Mesendoderm (in vitro differentiated cells): ENCODE measurements at regions not wholly inside any gene's neighbourhood (a gene's known extent, or its start where the extent isn't known, plus 50 kb on each side); places are given as distances from the start of the nearest gene placed in this dataset.

ENCODE experiments used
- DNase-seq: peaks from one replicate; pipeline ENCODE4 v3.0.0; 2013
- H2AK5ac ChIP-seq: 2 replicates; pipeline ENCODE4 v1.6.1; 2013; ENCODE audit warnings: low read length, inconsistent platforms
- H2BK120ac ChIP-seq: 2 replicates; pipeline ENCODE4 v1.6.1; 2013; ENCODE audit warnings: low read depth, mild to moderate bottlenecking, low read length, moderate library complexity, mixed read lengths
- H2BK15ac ChIP-seq: replicated peaks from 2 replicates; pipeline ENCODE4 v1.6.1; 2013; ENCODE audit warnings: low read depth, mild to moderate bottlenecking, moderate library complexity
- H2BK5ac ChIP-seq: 2 replicates; pipeline ENCODE4 v1.6.1; 2013; ENCODE audit warnings: low read length, inconsistent platforms
- H3K18ac ChIP-seq: 2 replicates; pipeline ENCODE4 v1.6.1; 2013; ENCODE audit warnings: mild to moderate bottlenecking, low read length, mixed read lengths
- H3K23ac ChIP-seq: one replicate; pipeline ENCODE4 v1.6.1; 2013; ENCODE audit warnings: low read length
- H3K27ac ChIP-seq: 2 replicates; pipeline ENCODE4 v1.5.1; 2013; ENCODE audit warnings: low read depth, mild to moderate bottlenecking, inconsistent platforms, low read length, moderate library complexity
- H3K27me3 ChIP-seq: 2 replicates; pipeline ENCODE4 v1.6.1; 2013; ENCODE audit warnings: low read length, control low read depth, mild to moderate bottlenecking, inconsistent platforms; ENCODE audit not compliant: insufficient read depth, poor library complexity
- H3K36me3 ChIP-seq: 2 replicates; pipeline ENCODE4 v1.6.1; 2013; ENCODE audit warnings: low read length, inconsistent platforms; ENCODE audit not compliant: control insufficient read depth, insufficient read depth
- H3K4ac ChIP-seq: one replicate; pipeline ENCODE4 v1.6.1; 2013; ENCODE audit warnings: low read depth, mild to moderate bottlenecking, low read length, moderate library complexity
- H3K4me1 ChIP-seq: 2 replicates; pipeline ENCODE4 v1.6.1; 2013; ENCODE audit warnings: low read depth, low read length, inconsistent platforms; ENCODE audit not compliant: control insufficient read depth
- H3K4me2 ChIP-seq: 2 replicates; pipeline ENCODE4 v1.6.1; 2013; ENCODE audit warnings: low read length
- H3K4me3 ChIP-seq: 2 replicates; pipeline ENCODE4 v1.5.1; 2013; ENCODE audit warnings: mild to moderate bottlenecking, low read length
- H3K56ac ChIP-seq: one replicate; pipeline ENCODE4 v1.6.1; 2013; ENCODE audit warnings: low read length
- H3K79me1 ChIP-seq: 2 replicates; pipeline ENCODE4 v1.6.1; 2013; ENCODE audit warnings: low read length, inconsistent platforms
- H3K79me2 ChIP-seq: 2 replicates; pipeline ENCODE4 v1.6.1; 2013; ENCODE audit warnings: mild to moderate bottlenecking, low read length; ENCODE audit not compliant: control insufficient read depth, insufficient read depth
- H3K9ac ChIP-seq: 2 replicates; pipeline ENCODE4 v1.6.1; 2013; ENCODE audit warnings: low read length, inconsistent platforms
- H4K5ac ChIP-seq: one replicate; pipeline ENCODE4 v1.6.1; 2013; ENCODE audit warnings: low read length
- H4K8ac ChIP-seq: one replicate; pipeline ENCODE4 v1.6.1; 2013; ENCODE audit warnings: low read depth, mild to moderate bottlenecking, control low read depth, low read length, moderate library complexity
- WGBS: extraction: QIAGEN DNeasy Blood & Tissue Kit; methylation state at CpG from one replicate; pipeline ENCODE4 v1.1.7; 2013; ENCODE audit warnings: low lambda C conversion rate, missing lambda C conversion rate; ENCODE audit not compliant: insufficient coverage; ENCODE audit errors: extremely low coverage; 5-methylcytosine and 5-hydroxymethylcytosine counted together

- Histone ChIP-seq H3K4ac (no peak overlapping the region), H3K9ac (no peak overlapping the region), H3K4me3 (no peak overlapping the region), H3K36me3 (no peaks in the 10 kb centered on the region), H3K27ac (no peak overlapping the region), H3K18ac (no peak overlapping the region), H3K79me1 (no peaks in the 10 kb centered on the region), H2BK15ac (no peak overlapping the region), H3K27me3 (no peaks in the 10 kb centered on the region), H3K4me2 (no peak overlapping the region), H4K5ac (no peak overlapping the region), H4K8ac (no peak overlapping the region), H2BK120ac (no peak overlapping the region), H3K79me2 (no peaks in the 10 kb centered on the region), H2AK5ac (no peak overlapping the region), H3K23ac (no peak overlapping the region), H2BK5ac (no peak overlapping the region), H3K4me1 (no peaks in the 10 kb centered on the region), H3K56ac (no peak overlapping the region)
- WGBS, result no CpG with 5 or more reads among the region's 2 CpGs
- no peak for DNase-seq
Observed at GRCh38 chrX:45757272-45757671, 556.6 kb upstream of the DIPK2B start.

- WGBS, result no CpG with 5 or more reads among the region's 3 CpGs
- Histone ChIP-seq H2BK5ac (no peak overlapping the region), H4K8ac (no peak overlapping the region), H3K4ac (no peak overlapping the region), H2BK15ac (no peak overlapping the region), H2BK120ac (no peak overlapping the region), H2AK5ac (no peak overlapping the region), H3K23ac (no peak overlapping the region), H3K27ac (no peak overlapping the region), H4K5ac (no peak overlapping the region), H3K79me1 (no peaks in the 10 kb centered on the region), H3K79me2 (no peaks in the 10 kb centered on the region), H3K4me1 (no peaks in the 10 kb centered on the region), H3K36me3 (no peaks in the 10 kb centered on the region), H3K56ac (no peak overlapping the region), H3K18ac (no peak overlapping the region), H3K4me2 (no peak overlapping the region), H3K4me3 (no peak overlapping the region), H3K27me3 (no peaks in the 10 kb centered on the region), H3K9ac (no peak overlapping the region)
- DNase-seq, result no peak
Observed at GRCh38 chrX:45756557-45756956, 555.9 kb upstream of the DIPK2B start.

GRCh38 chrX:45755703-45756102 is 555.0 kb upstream of the DIPK2B start:
- Histone ChIP-seq H2BK5ac (no peak overlapping the region), H3K27me3 (no peaks in the 10 kb centered on the region), H3K23ac (no peak overlapping the region), H2AK5ac (no peak overlapping the region), H3K18ac (no peak overlapping the region), H4K8ac (peak overlapping the region; percentile 39), H3K79me2 (no peaks in the 10 kb centered on the region), H3K27ac (no peak overlapping the region), H3K4me2 (no peak overlapping the region), H3K4me1 (no peaks in the 10 kb centered on the region), H2BK120ac (no peak overlapping the region), H3K9ac (no peak overlapping the region), H3K36me3 (no peaks in the 10 kb centered on the region), H4K5ac (no peak overlapping the region), H3K79me1 (no peaks in the 10 kb centered on the region), H3K56ac (no peak overlapping the region), H3K4ac (no peak overlapping the region), H2BK15ac (no peak overlapping the region), H3K4me3 (no peak overlapping the region)
- DNase-seq, result no peak
- WGBS, result no CpG with 5 or more reads among the region's 2 CpGs

GRCh38 chrX:45751156-45751555 is 550.5 kb upstream of the DIPK2B start:
- Histone ChIP-seq H3K27ac (no peak overlapping the region), H3K36me3 (no peaks in the 10 kb centered on the region), H4K5ac (no peak overlapping the region), H3K56ac (no peak overlapping the region), H4K8ac (no peak overlapping the region), H3K4me2 (no peak overlapping the region), H3K9ac (no peak overlapping the region), H3K18ac (no peak overlapping the region), H3K4ac (no peak overlapping the region), H3K79me2 (no peaks in the 10 kb centered on the region), H2AK5ac (no peak overlapping the region), H2BK5ac (no peak overlapping the region), H2BK15ac (no peak overlapping the region), H3K4me3 (no peak overlapping the region), H3K27me3 (no peaks in the 10 kb centered on the region), H2BK120ac (no peak overlapping the region), H3K79me1 (no peaks in the 10 kb centered on the region), H3K23ac (no peak overlapping the region), H3K4me1 (no peaks in the 10 kb centered on the region)
- no CpG with 5 or more reads among the region's 3 CpGs for whole genome bisulfite sequencing
- no peak for DNase-seq

- Histone ChIP-seq H3K9ac (no peak overlapping the region), H3K27me3 (no peaks in the 10 kb centered on the region), H3K18ac (no peak overlapping the region), H3K79me1 (no peaks in the 10 kb centered on the region), H3K36me3 (peaks cover 2% of the 10 kb centered on the region), H3K27ac (no peak overlapping the region), H3K4me1 (no peaks in the 10 kb centered on the region), H3K4me2 (no peak overlapping the region), H2BK15ac (no peak overlapping the region), H3K4me3 (no peak overlapping the region), H2BK5ac (no peak overlapping the region), H2BK120ac (no peak overlapping the region), H4K5ac (no peak overlapping the region), H3K4ac (no peak overlapping the region), H4K8ac (no peak overlapping the region), H3K23ac (no peak overlapping the region), H3K56ac (no peak overlapping the region), H2AK5ac (no peak overlapping the region), H3K79me2 (no peaks in the 10 kb centered on the region)
- no CpG with 5 or more reads among the region's 5 CpGs for WGBS
- no peak for DNase-seq
Observed at GRCh38 chrX:45750639-45751038, 550.0 kb upstream of the DIPK2B start.

GRCh38 chrX:45749375-45749774 is 548.7 kb upstream of the DIPK2B start:
- H2AK5ac ChIP-seq, result no peak overlapping the region
- H3K9ac ChIP-seq, result no peak overlapping the region
- H3K4me3 ChIP-seq, result no peak overlapping the region
- H4K8ac ChIP-seq, result no peak overlapping the region
- peaks cover 2% of the 10 kb centered on the region for H3K36me3 ChIP-seq
- H3K23ac ChIP-seq, result no peak overlapping the region
- no peak overlapping the region for H4K5ac ChIP-seq
- no peaks in the 10 kb centered on the region for H3K79me2 ChIP-seq
- H2BK5ac ChIP-seq, result no peak overlapping the region
- no peaks in the 10 kb centered on the region for H3K4me1 ChIP-seq
- H3K4ac ChIP-seq, result no peak overlapping the region
- WGBS, result no CpG with 5 or more reads among the region's 4 CpGs
- no peaks in the 10 kb centered on the region for H3K79me1 ChIP-seq
- H2BK15ac ChIP-seq, result no peak overlapping the region
- H3K27me3 ChIP-seq, result no peaks in the 10 kb centered on the region
- no peak overlapping the region for H3K56ac ChIP-seq
- no peak overlapping the region for H2BK120ac ChIP-seq
- no peak overlapping the region for H3K4me2 ChIP-seq
- no peak overlapping the region for H3K27ac ChIP-seq
- DNase-seq, result no peak
- no peak overlapping the region for H3K18ac ChIP-seq
